K562 (cell line): ENCODE measurements at regions not wholly inside any gene's neighbourhood (a gene's known extent, or its start where the extent isn't known, plus 50 kb on each side); places are given as distances from the start of the nearest gene placed in this dataset.

Source experiments
- ATAC-seq: fragments of 200-7000 bp; cut with Tn5 transposase; 3 replicates; pipeline ENCODE4 v1.9.1; 2020; ENCODE audit warnings: moderate library complexity
- BruUV-seq: library from RNA; stranded (reverse); fragments of 400-500 nt; replicated peaks from 2 replicates; lab custom pipeline; 2021; lab: Mats Ljungman, UMichigan
- CTCF ChIA-PET: fragments of 300-600 bp; formaldehyde crosslinking; extraction: SDS; loops from one replicate; lab custom pipeline; 2021; ENCODE audit warnings: low intra/inter-chr PET ratio; lab: Yijun Ruan, JAX
- POLR2A ChIA-PET: fragments of 300-600, 350-650 bp; sonication (Branson Sonifier 250); formaldehyde crosslinking; extraction: SDS; loops from one replicate; lab custom pipeline; 2021; ENCODE audit warnings: antibody characterized with exemption, inconsistent platforms; lab: Yijun Ruan, JAX
- DNase-seq, 4 experiments: peaks; one replicate each; pipeline versions ENCODE4 v3.0.0 to v3.0.0-alpha.2; 2011 to 2018; ENCODE audit warnings: low spot score in 3 of 4, mixed read lengths in 3 of 4; ENCODE audit errors: extremely low read depth in 1 of 4
- FAIRE-seq: peaks from 2 replicates; lab custom pipeline; 2011; peaks lifted over from hg19 to GRCh38; lab: Jason Lieb, UNC
- H2AFZ ChIP-seq: 2 replicates; pipeline ENCODE4 v1.6.0; 2011; ENCODE audit warnings: low read depth, low read length, control low read depth, inconsistent platforms
- H3K27ac ChIP-seq: fragments of 200-600 bp; 3 replicates; pipeline ENCODE4 v1.8.0; 2011; ENCODE audit warnings: low read depth, mild to moderate bottlenecking, control low read depth, inconsistent platforms, low read length, moderate library complexity, mixed read lengths; ENCODE audit errors: extremely low read depth
- H3K27me3 ChIP-seq, 2 experiments: fragments of 300-600 bp in 1 of 2; 2 replicates in 1 of 2; 3 replicates in 1 of 2; pipeline versions ENCODE4 v1.6.0 to v1.8.0; 2011; ENCODE audit warnings: inconsistent platforms in 2 of 2, low read length in 2 of 2, mild to moderate bottlenecking in 1 of 2, mixed read lengths in 1 of 2, moderate library complexity in 1 of 2; ENCODE audit not compliant: control insufficient read depth in 2 of 2, insufficient read depth in 2 of 2
- H3K36me3 ChIP-seq: fragments of 300-600 bp; 3 replicates; pipeline ENCODE4 v1.8.0; 2011; ENCODE audit warnings: mild to moderate bottlenecking, low read length, inconsistent platforms; ENCODE audit not compliant: control insufficient read depth, insufficient read depth
- H3K4me1 ChIP-seq, 2 experiments: fragments of 200-600 bp in 1 of 2; replicated peaks in 1 of 2; 2 replicates in 1 of 2; 3 replicates in 1 of 2; pipeline versions ENCODE4 v1.5.1 to v1.8.0; 2011; ENCODE audit warnings: inconsistent platforms in 2 of 2, low read length in 2 of 2, mild to moderate bottlenecking in 1 of 2, mixed read lengths in 1 of 2, moderate library complexity in 1 of 2; ENCODE audit not compliant: control insufficient read depth in 2 of 2, insufficient read depth in 2 of 2
- H3K4me2 ChIP-seq: 2 replicates; pipeline ENCODE4 v1.6.1; 2011; ENCODE audit warnings: low read length, control low read depth, inconsistent platforms, mixed read lengths; ENCODE audit not compliant: insufficient read depth
- H3K4me3 ChIP-seq: fragments of 200-600 bp; sonication (generic), shearing (Covaris generic); 2 replicates; pipeline ENCODE4 v1.5.1; 2016; ENCODE audit warnings: control low read depth, inconsistent platforms
- H3K79me2 ChIP-seq: fragments of 200-600 bp; 3 replicates; pipeline ENCODE4 v1.8.0; 2011; ENCODE audit warnings: low read length, inconsistent platforms; ENCODE audit not compliant: control insufficient read depth, insufficient read depth
- H3K9ac ChIP-seq, 2 experiments: 2 replicates each; pipeline versions ENCODE4 v1.6.0 to v1.6.1; 2011; ENCODE audit warnings: low read depth in 2 of 2, low read length in 2 of 2, control low read depth in 1 of 2, inconsistent platforms in 1 of 2, mild to moderate bottlenecking in 1 of 2, mixed read lengths in 1 of 2; ENCODE audit not compliant: insufficient read depth in 1 of 2
- H3K9me1 ChIP-seq: one replicate; pipeline ENCODE4 v1.6.0; 2011; ENCODE audit warnings: inconsistent platforms, mild to moderate bottlenecking, low read length, moderate library complexity; ENCODE audit not compliant: control insufficient read depth, insufficient read depth
- H3K9me3 ChIP-seq: replicated peaks from 2 replicates; pipeline ENCODE4 v1.5.1; 2011; ENCODE audit warnings: low read depth, low read length, inconsistent platforms; ENCODE audit not compliant: control insufficient read depth, insufficient read depth
- H4K20me1 ChIP-seq: replicated peaks from 2 replicates; pipeline ENCODE4 v1.6.1; 2011; ENCODE audit warnings: low read length, inconsistent platforms, mixed read lengths; ENCODE audit not compliant: control insufficient read depth, insufficient read depth
- DMBX1 ChIP-seq: fragments of 250-450 bp; sonication (Bioruptor Pico); IDR thresholded peaks from 2 replicates; pipeline ENCODE4 v1.8.0; 2022; ENCODE audit warnings: inconsistent platforms, mild to moderate bottlenecking, moderate library complexity, borderline replicate concordance
- EP400 ChIP-seq: fragments of 450-650 bp; IDR thresholded peaks from 2 replicates; pipeline ENCODE4 v1.6.1; 2017; ENCODE audit warnings: antibody characterized with exemption, mild to moderate bottlenecking, moderate library complexity
- HOMEZ ChIP-seq: fragments of 250-450 bp; sonication (Bioruptor Pico); IDR thresholded peaks from 2 replicates; pipeline ENCODE4 v1.4.0; 2020; ENCODE audit warnings: mild to moderate bottlenecking, moderate library complexity
- MLX ChIP-seq, 2 experiments: fragments of 450-650 bp in 1 of 2; sonication (generic) in 1 of 2; formaldehyde crosslinking; conservative IDR thresholded peaks; 2 replicates each; pipeline versions ENCODE4 v1.4.0 to v1.8.1; 2020 to 2022; ENCODE audit warnings: mild to moderate bottlenecking in 1 of 2, missing genetic modification reagents in 1 of 2
- NCOR1 ChIP-seq: fragments of 450-650 bp; IDR thresholded peaks from 2 replicates; pipeline ENCODE4 v1.6.1; 2016; ENCODE audit warnings: mild to moderate bottlenecking, moderate library complexity
- SMARCC2 ChIP-seq: fragments of 450-650 bp; IDR thresholded peaks from 2 replicates; pipeline ENCODE4 v1.6.1; 2017; ENCODE audit warnings: antibody characterized with exemption, moderate library complexity, mild to moderate bottlenecking, low read depth
- SNRNP70 ChIP-seq: fragments of 200-400 bp; formaldehyde crosslinking; optimal IDR thresholded peaks from 2 replicates; pipeline ENCODE3; 2017; ENCODE audit warnings: low read depth, low read length
- TEAD4 ChIP-seq, 2 experiments: sonication (generic) in 1 of 2; formaldehyde crosslinking in 1 of 2; IDR thresholded peaks; 2 replicates each; pipeline versions ENCODE4 v1.6.1 to v1.8.0; 2012 to 2022; ENCODE audit warnings: borderline replicate concordance in 1 of 2, inconsistent platforms in 1 of 2, low read length in 1 of 2, mild to moderate bottlenecking in 1 of 2, missing genetic modification reagents in 1 of 2
- ZNF408 ChIP-seq: fragments of 250-450 bp; sonication (Bioruptor Pico); IDR thresholded peaks from 2 replicates; pipeline ENCODE4 v1.4.0; 2020; ENCODE audit warnings: low read depth, mild to moderate bottlenecking, moderate library complexity
- ZNF551 ChIP-seq: fragments of 250-450 bp; sonication (Bioruptor Pico); IDR thresholded peaks from 2 replicates; pipeline ENCODE4 v1.5.0; 2021; ENCODE audit warnings: mild to moderate bottlenecking, moderate library complexity
- ZSCAN29 ChIP-seq: fragments of 450-650 bp; IDR thresholded peaks from 2 replicates; pipeline ENCODE4 v1.6.1; 2017
- in situ Hi-C: fragments of 300-500 bp; cut with MboI; formaldehyde crosslinking; loops from 4 replicates; pipeline ENCODE4 v1.15.0; 2018; ENCODE audit warnings: inconsistent platforms, mixed read lengths
- intact Hi-C: fragments of 100-400 bp; cut with micrococcal nuclease; formaldehyde crosslinking; loops from 2 replicates; pipeline ENCODE4 v1.14.2; 2022

GRCh38 chr3:103057487-103057886 lies 622.7 kb downstream of the ZPLD1 start:
- no peak overlapping the region for H2AFZ ChIP-seq
- no peak for TF ChIP-seq ZSCAN29
- no peak for TF ChIP-seq TEAD4 (IDR thresholded peaks at IDR 0.05; ENCODE audit: low read length)
- TF ChIP-seq TEAD4 (CRISPR knock-in tag; IDR thresholded peaks at IDR 0.05; ENCODE audit: borderline replicate concordance), result no peak
- TF ChIP-seq HOMEZ (CRISPR knock-in tag), result no peak
- no peak for TF ChIP-seq ZNF408 (CRISPR knock-in tag)
- TF ChIP-seq MLX (CRISPR knock-in tag; conservative IDR thresholded peaks at IDR 0.05), result no peak
- TF ChIP-seq DMBX1 (CRISPR knock-in tag), result no peak
- TF ChIP-seq SNRNP70, result no peak
- TF ChIP-seq NCOR1, result no peak
- no peak for TF ChIP-seq SMARCC2
- no peak for TF ChIP-seq ZNF551 (CRISPR knock-in tag)
- TF ChIP-seq EP400, result no peak
- no peak overlapping the region for H3K4me2 ChIP-seq
- no peaks in the 10 kb centered on the region for H4K20me1 ChIP-seq
- no peak overlapping the region for H3K27ac ChIP-seq
- CTCF ChIA-PET, result no interaction called here
- no peaks in the 10 kb centered on the region for H3K9me3 ChIP-seq
- H3K36me3 ChIP-seq, result no peaks in the 10 kb centered on the region
- H3K9me1 ChIP-seq, result no peaks in the 10 kb centered on the region
- intact Hi-C loops, result no loop called here
- in situ Hi-C loops, result no loop called here
- FAIRE-seq, result no peak
- no peaks in the 10 kb centered on the region for H3K27me3 ChIP-seq
- no peak for DNase-seq
- H3K4me3 ChIP-seq, result no peak overlapping the region
- POLR2A ChIA-PET, result no interaction called here
- H3K4me1 ChIP-seq, result no peaks in the 10 kb centered on the region
- no peaks in the 10 kb centered on the region for H3K79me2 ChIP-seq
- no TSS peak for BruUV-seq
- ATAC-seq, result no peak
- no peak overlapping the region for H3K9ac ChIP-seq
